ENCODE measurements at regions not wholly inside any gene's neighbourhood (a gene's known extent, or its start where the extent isn't known, plus 50 kb on each side); places are given as distances from the start of the nearest gene placed in this dataset.
A peak's percentile ranks its signal among the peaks of the same experiment; 100 is the strongest.

DNA sequence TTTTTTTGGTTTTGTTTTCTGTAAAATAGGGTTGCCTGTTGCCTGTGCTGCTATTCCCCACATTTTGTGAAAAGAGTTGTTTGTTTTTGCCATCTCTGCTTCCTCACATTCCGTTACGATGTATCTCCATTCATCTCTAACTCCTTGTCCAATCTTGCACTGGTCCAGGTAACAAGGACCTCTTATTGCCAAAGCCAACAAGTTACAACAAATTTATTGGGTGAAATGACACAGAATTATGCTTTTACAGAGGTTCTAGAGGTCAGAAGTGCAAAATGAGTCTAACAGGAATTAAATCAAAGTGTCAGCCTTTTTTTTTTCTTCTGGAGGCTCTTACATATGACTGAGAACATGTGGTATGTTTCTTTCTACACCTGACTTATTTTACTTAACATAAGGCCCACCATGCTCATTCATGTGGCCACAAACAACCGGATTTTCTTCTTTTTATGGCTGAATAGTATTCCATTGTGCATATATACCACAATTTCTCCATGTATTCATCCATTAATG lies 787.9 kb upstream of the B3GALT2 start:
- TF ChIP-seq CTCF (IDR thresholded peaks at IDR 0.05; ENCODE audit: low read length, missing control alignments): no peak
- H3K4me3 ChIP-seq (replicated peaks; ENCODE audit: low read depth, low read length): no peak overlapping the region
- no peak for DNase-seq (ENCODE audit: low read depth)

- no peak overlapping the region for H3K4me3 ChIP-seq (replicated peaks; ENCODE audit: low read depth, low read length)
- DNase-seq (ENCODE audit: low read depth): no peak
- TF ChIP-seq CTCF (IDR thresholded peaks at IDR 0.05; ENCODE audit: low read length, missing control alignments): no peak
Observed at GRCh38 chr1:193973428-193973827, 787.0 kb upstream of the B3GALT2 start.

- TF ChIP-seq CTCF (IDR thresholded peaks at IDR 0.05; ENCODE audit: low read length, missing control alignments): no peak
- H3K4me3 ChIP-seq (replicated peaks; ENCODE audit: low read depth, low read length): no peak overlapping the region
- DNase-seq (ENCODE audit: low read depth): peak; percentile 80
Observed at GRCh38 chr1:193971595-193971994, 785.2 kb upstream of the B3GALT2 start.

- no peak for DNase-seq (ENCODE audit: low read depth)
- no peak overlapping the region for H3K4me3 ChIP-seq (replicated peaks; ENCODE audit: low read depth, low read length)
- no peak for TF ChIP-seq CTCF (IDR thresholded peaks at IDR 0.05; ENCODE audit: low read length, missing control alignments)
Observed at GRCh38 chr1:193960499-193960898, 774.1 kb upstream of the B3GALT2 start.

- no peak for DNase-seq (ENCODE audit: low read depth)
- no peak overlapping the region for H3K4me3 ChIP-seq (replicated peaks; ENCODE audit: low read depth, low read length)
- TF ChIP-seq CTCF (IDR thresholded peaks at IDR 0.05; ENCODE audit: low read length, missing control alignments): no peak
Observed at GRCh38 chr1:193960040-193960439, 773.6 kb upstream of the B3GALT2 start.

DNA sequence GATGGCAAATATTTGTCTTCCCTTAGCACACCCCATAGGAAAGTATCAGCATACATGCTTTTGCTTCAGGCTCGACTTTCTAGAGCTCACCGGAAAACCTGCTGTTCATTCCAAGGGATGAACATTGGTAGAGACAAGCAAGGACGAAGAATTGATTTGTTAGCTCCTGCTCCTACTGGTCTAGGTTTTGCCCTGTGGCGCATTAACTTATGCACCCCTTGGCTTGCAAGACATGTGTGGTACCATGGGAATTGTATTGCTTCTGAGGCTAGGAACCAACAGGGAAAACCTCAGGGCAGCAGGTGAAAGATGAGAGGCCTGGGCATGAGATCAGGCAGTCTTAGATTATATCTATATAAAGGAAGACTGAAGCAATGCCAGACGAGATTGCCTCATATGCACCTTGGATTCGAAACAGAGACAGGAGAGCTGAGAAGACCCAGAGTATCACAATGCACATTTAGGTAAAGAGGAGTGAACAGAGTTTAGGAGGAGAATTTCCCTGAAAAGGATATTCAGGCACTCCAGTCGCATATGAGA lies 771.2 kb upstream of the B3GALT2 start:
- DNase-seq (ENCODE audit: low read depth): no peak

More for the DNA sequence above, 771.2 kb upstream of the B3GALT2 start:
- no peak for TF ChIP-seq CTCF (IDR thresholded peaks at IDR 0.05; ENCODE audit: low read length, missing control alignments)
- no peak overlapping the region for H3K4me3 ChIP-seq (replicated peaks; ENCODE audit: low read depth, low read length)
